Erythroblast (primary cell): ENCODE measurements at regions not wholly inside any gene's neighbourhood (a gene's known extent, or its start where the extent isn't known, plus 50 kb on each side); places are given as distances from the start of the nearest gene placed in this dataset.

Experiments
- DNase-seq, 2 experiments: peaks; one replicate each; lab custom pipeline; 2025; lab: John Stamatoyannopoulos, UW
- GATA1 ChIP-seq: IDR thresholded peaks from 2 replicates; pipeline ENCODE4 v1.6.1; 2011; ENCODE audit warnings: low read depth, mild to moderate bottlenecking, control low read depth, low read length, moderate library complexity
- POLR2A ChIP-seq: IDR thresholded peaks from 2 replicates; pipeline ENCODE4 v1.6.1; 2011; ENCODE audit warnings: mild to moderate bottlenecking, low read length

DNA sequence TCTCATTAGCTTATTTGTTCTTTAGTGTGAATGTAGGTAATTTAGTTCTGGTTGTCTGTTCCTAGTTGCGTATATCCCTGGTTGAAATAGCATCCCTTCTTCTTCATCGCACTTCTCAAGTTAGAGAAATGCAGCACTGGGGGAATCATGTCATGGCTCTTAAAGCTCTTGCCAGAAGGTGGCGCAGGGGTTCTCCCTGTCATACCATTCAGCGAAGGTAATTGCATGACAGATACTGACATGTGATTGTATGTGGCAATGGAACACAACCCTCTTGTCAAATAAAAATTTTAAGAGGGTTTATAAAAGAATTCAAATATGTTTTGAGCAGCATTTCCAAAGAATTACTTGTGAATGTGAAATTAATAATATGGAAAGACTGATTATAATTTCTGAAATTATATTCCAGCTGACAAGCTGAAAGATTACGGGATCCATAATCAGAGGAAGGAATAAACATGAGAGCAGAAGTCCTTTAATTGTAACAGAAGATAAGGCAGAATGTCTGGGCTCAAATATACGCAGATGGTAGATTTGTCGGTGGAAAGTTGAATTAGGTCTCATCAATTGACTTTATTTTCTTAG lies 411.7 kb downstream of the DSEL start:
- peak; percentile 58 to 74 for DNase-seq
- TF ChIP-seq GATA1: no peak

DNA sequence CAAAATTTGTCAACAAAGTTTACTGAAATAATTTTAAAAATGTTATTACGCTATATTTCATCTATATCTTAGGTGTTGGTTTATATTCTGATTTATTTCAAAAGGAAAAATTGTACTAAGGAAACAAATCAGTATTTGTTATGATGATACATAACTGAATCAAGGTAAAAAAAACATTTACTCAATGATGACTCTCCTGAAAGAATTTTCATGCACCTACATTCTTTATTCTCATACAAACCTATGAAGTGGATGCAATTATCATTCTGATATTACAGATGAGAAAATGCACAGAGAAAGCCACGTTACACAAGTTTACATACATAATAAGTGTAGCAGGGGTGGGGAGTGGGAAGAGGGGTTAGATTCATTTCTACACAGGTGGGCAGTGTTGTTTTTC lies 422.4 kb downstream of the DSEL start:
- TF ChIP-seq GATA1 (no peak), POLR2A (no peak)
- no peak for DNase-seq

DNA sequence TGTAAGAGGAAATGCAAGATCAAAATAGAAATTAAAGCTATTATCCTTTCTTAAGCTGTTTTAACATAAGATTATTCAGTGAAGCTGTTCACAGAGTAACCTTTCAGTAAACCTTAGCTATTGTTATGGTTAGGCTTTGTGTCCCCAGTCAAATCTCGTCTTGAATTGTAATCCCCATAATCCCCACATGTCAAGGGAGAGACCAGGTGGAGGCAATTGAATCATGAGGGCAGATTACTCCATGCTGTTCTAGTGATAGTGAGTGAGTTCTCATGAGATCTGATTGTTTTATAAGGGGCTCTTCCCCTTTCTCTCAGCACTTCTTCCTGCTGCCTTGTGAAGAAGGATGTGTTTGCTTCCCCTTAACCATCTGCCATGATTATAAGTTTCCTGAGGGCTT lies 424.4 kb downstream of the DSEL start:
- TF ChIP-seq POLR2A (no peak), GATA1 (no peak)
- DNase-seq: no peak

DNA sequence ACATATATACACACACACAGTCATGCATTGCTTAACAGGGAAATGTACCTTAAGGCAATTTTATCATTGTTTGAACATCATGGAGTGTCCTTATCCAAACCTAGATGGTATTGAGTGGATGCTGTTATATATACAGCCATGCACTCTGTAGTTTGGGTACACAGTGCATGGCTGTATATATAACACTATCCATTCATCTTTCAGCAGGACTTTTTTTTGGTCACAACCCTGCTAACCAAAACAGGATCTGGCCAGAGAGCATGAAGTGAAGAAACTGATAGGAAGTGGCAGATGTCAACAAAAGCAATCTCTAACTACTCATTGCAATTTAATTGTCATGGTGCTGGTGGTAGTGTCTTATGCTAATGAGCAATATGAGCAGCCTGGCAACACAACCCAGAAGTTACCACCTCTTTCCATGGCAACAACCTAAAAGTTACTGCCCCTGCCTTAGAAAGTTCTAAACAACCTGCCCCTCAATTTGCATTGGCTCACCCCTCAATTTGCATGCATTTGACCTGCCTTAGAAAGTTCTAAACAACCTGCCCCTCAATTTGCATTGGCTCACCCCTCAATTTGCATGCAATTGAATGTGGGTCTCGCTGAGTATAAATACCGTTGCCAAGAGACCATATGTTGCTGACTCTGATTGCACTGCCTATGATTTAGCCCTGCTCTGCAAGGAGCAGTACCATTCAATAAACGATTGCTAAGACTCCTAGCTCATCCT lies 434.9 kb downstream of the DSEL start:
- no peak for TF ChIP-seq GATA1
- TF ChIP-seq POLR2A: no peak
- DNase-seq: no peak

DNA sequence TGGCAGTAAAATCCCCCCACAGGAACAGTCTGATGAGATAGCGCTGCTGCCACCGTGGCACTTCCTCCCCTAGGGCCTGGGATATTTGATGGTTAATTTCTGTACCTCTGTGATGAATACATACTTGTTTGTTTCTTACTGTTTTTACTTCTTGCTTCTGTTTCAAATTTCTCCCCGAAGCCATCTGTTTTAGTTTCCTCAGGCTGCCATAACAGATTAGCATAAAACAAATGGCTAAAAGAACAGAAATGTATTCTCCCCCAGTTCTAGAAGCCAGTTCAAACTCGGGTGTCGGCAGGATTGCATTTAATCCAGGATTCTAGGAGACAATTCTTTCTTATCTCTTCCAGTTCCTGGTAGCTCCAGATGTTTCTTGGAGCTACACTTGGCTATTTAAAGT lies 435.9 kb downstream of the DSEL start:
- TF ChIP-seq POLR2A: no peak
- no peak for TF ChIP-seq GATA1
- no peak for DNase-seq

DNA sequence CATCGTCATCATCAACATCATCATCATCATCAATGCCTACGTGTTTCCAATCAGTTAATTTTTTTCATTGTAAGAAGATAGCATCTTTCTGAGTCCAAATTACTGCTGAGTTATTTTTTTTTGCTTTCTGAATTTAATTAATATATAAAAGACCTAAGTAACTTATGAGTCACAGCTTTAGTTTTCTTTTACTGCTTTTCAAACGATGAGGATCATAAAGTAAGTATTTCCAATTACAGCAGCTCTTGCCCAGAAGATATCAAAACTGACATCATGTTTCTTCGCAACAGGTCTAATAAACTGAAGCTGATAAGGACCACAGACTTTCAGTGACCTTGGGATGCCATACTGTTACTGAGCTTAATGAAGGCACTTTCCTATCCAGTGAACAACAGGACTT lies 442.2 kb downstream of the DSEL start:
- TF ChIP-seq POLR2A (no peak), GATA1 (no peak)
- DNase-seq: peak in 1 of 2 experiments; percentile 8

DNA sequence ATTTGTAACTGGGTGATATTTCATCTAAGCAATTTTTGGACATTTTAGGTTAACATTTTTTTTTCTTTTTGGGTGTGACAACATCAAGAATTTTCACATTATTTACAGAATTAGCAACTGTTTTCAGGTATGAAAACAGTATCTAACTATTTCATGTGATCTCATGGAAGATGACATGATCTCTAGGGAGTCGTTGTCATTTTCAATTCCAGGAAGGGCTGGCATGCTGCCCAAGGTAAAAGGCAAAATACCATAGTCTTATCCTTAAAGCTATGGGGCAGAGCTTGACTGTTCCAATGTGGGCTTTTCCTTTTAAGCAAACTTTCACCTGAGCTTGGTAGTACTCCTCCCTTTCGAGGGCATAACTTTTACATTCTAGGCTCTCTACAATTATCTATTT lies 443.7 kb downstream of the DSEL start:
- DNase-seq: peak; percentile 3 to 66
- no peak for TF ChIP-seq POLR2A
- no peak for TF ChIP-seq GATA1

DNA sequence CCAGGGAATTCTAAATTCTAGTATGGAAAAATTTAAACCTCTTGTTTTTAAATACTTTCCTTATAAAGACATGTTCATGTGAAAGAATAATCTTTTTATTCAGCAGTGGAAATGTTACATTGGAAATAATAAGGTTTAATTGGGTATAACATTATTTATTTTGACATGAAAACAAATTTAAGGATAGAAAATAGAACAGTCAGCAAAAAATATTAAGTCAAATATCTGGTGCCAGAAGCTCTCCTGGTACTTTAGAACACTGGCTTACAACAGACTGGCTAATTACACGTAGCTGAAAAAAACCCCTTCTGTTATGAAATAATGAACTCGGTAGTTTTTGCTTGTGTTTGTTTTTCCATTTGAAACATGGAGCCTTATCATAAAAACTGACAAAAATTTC lies 447.9 kb downstream of the DSEL start:
- TF ChIP-seq GATA1 (no peak), POLR2A (no peak)

DNA sequence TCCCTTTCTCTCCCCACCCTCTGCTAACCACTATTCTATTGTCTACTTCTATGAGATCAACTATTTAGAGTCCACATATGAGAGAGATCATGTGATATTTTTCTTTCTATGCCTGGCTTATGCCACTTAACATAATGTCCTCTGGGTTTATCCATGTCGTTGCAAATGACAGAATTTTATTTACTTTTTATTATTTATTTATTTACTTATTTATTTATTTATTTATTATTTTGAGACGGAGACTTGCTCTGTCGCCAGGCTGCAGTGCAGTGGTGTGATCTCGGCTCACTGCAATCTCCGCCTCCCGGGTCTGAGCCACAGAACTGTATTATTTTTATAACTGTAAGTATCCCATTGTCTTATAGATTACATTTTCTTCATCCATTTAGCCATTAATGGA lies 443.4 kb upstream of the CDH19 start:
- DNase-seq: no peak
- TF ChIP-seq GATA1: no peak
- TF ChIP-seq POLR2A: no peak

More for the DNA sequence above, 447.9 kb downstream of the DSEL start:
- no peak for DNase-seq

DNA sequence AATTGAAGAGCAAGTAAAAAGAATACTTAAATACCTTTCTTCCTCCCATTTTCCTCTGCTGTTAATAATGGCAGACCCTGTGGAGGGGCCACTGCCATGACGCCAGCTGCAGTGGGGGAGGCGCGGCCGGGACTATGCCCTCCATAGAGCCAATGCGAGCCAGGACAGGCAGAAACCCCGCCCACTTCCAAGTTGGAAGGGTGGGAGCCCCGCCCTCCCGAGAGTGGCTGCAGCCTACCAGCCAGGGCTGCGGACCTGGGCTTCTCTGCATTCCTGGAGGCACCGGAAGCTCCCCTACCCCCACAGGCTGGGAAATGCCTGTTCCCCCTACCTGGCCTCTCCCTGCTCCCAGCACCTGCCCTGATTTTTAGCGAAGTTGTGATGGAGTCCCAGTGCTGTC lies 439.4 kb upstream of the CDH19 start:
- TF ChIP-seq GATA1: no peak
- no peak for TF ChIP-seq POLR2A
- no peak for DNase-seq

DNA sequence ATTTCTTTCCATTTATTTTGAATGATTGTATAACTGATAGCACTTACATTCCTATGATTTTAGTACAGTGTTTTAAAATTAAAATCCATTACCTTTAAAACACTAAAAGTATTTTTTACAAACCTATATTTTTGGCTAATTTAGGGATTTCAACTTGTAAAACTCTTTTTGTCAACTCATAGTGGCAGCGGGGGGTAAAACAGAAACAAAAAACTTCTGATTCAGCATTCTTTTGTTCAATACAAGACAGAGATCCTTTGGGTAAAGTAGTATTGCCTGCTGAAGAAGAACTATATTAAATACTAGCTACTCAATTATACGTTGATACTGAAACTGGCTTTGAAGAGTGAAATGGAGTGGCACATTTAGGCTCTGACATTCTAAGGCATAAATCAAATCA lies 437.4 kb upstream of the CDH19 start:
- TF ChIP-seq GATA1 (no peak), POLR2A (no peak)
- no peak for DNase-seq

DNA sequence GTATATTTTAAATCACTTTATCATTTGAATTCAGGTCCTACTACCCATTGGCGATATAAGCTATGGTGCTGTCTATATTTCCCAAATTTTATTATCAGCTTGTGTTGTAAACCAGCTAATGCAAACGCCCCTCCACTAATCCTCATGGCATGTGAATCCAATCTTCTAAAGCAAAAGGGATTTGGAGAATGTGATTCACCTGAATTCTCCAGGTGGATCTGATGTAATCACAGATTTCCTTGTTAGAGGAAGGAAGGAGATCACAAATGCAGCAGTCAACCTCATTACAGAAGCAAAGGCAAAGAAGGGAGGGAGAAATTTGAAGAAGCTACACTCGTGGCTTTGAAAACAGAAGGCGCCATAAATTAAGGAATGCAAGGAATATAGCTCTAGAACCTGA lies 431.1 kb upstream of the CDH19 start:
- no peak for DNase-seq
- no peak for TF ChIP-seq GATA1
- TF ChIP-seq POLR2A: no peak

DNA sequence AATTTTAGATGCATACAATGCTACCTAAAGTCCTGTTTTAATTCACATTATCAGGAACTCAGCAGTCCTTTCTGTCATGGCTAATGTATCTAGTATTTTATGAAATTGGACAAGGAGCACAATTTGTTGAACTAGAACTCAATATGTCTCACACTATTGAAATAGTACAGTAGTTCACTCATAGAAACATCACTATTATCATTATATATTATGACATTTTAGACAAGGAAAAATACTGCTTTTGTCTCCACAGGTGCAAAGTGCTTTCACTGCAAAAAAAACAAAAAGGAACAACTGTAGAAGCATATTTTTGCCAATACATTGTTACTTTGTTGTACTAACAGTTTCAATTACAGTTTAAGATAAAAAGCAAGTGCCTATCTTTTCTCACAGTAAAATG lies 419.2 kb upstream of the CDH19 start:
- TF ChIP-seq GATA1: no peak
- TF ChIP-seq POLR2A: no peak
- no peak for DNase-seq

DNA sequence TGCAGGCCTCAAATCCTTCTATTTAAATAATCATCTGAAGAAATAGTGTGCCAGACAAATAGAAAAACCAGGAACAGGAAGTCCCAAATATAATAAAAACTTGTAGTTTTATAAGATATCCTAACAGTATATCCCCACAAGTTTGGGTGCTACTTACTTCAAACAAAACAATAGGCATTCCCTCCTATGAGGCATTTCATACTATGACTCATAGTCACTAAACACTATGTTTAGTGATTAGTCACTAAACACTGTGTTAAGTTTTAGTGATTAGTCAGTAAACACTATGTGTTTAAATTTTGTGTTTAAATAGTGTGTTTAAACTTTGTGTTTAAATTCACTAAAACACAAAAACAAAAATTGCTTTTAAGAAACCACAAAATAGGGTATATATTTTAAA lies 407.0 kb upstream of the CDH19 start:
- TF ChIP-seq POLR2A (no peak), GATA1 (no peak)
- DNase-seq: no peak

DNA sequence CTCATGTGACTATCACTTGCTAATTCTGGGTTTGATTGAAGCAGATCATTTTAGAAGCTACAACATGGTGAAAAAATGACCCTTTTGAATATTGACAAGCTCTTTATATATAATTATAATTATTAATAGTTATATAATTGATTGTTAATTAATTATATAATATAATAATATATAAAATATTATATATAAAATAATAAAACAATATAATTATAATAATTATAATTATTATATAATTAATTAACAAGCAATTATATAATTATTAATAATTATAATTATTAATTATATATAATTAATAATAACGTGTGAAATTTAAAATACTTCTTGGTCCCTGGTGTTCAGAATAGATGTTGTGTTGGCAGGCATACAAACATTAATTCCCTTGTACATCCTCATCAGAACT lies 404.1 kb upstream of the CDH19 start:
- TF ChIP-seq GATA1 (no peak), POLR2A (no peak)
- no peak for DNase-seq

DNA sequence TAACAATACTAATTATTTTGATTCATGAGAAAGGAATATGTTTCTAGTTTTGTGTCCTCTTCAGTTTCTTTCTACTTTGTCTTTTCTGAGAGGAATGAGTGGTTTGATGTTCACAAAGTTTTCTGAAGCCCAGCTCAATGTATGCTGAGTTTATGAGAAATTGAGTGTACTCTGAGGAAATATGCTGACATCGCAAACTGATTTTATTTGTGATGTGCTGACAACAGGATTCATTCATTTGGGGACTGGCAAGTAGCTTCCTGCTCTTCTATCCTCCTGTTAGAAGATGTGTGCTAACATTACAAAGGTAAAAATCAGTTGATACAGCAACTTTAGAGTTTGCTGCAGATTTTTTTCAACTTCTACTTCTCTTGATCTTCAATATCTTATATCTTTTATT lies 403.2 kb upstream of the CDH19 start:
- TF ChIP-seq GATA1: no peak
- TF ChIP-seq POLR2A: no peak
- no peak for DNase-seq
